ENCODE measurements at regions not wholly inside any gene's neighbourhood (a gene's known extent, or its start where the extent isn't known, plus 50 kb on each side); places are given as distances from the start of the nearest gene placed in this dataset.

- Histone ChIP-seq H3K79me2 (ENCODE audit: control insufficient read depth, insufficient read depth, low read length) (no peaks in the 10 kb centered on the region), H3K4me1 (ENCODE audit: control insufficient read depth, extremely low read depth, insufficient read depth, low read length) (no peaks in the 10 kb centered on the region), H3K9me3 (replicated peaks; ENCODE audit: control insufficient read depth, insufficient read depth, low read length) (no peaks in the 10 kb centered on the region), H3K27me3 (ENCODE audit: control insufficient read depth in 2 of 2, insufficient read depth in 2 of 2, low read length in 2 of 2) (no peaks in the 10 kb centered on the region), H4K20me1 (replicated peaks; ENCODE audit: control insufficient read depth, extremely low read depth, insufficient read depth, low read length) (no peaks in the 10 kb centered on the region), H2AFZ (ENCODE audit: low read depth, low read length) (no peak overlapping the region), H3K9me1 (replicated peaks; ENCODE audit: control insufficient read depth, extremely low read depth, insufficient read depth, low read length) (no peaks in the 10 kb centered on the region), H3K9ac (replicated peaks; ENCODE audit: extremely low read depth, insufficient read depth, low read length) (no peak overlapping the region), H3K36me3 (ENCODE audit: control insufficient read depth in 2 of 2, extremely low read depth in 1 of 2, insufficient read depth in 2 of 2, low read length in 2 of 2) (no peaks in the 10 kb centered on the region), H3K27ac (ENCODE audit: insufficient read depth, low read depth, low read length) (no peak overlapping the region), H3K4me2 (ENCODE audit: insufficient read depth, low read length) (no peak overlapping the region), H3K4me3 (replicated peaks in 1 of 3; ENCODE audit: insufficient read depth in 1 of 3, low read depth in 1 of 3, low read length in 3 of 3) (no peak overlapping the region)
- dilution Hi-C loops (cut with MboI; ENCODE audit: extremely low pct_ligation_motif_present, low sequenced_read_pairs) = no loop called here
- intact Hi-C loops (cut with micrococcal nuclease) = no loop called here
- POLR2A ChIA-PET = interaction anchor here (0.5 kb wide), 1 partner anchor 1791 kb away, joined by 4 read pairs; no protein-coding TSS in a partner anchor
- CTCF ChIA-PET = no interaction called here
- TF ChIP-seq GATA2 (IDR thresholded peaks at IDR 0.05; ENCODE audit: insufficient read depth, insufficient read length, low read depth, low read length) (no peak), CTCF (IDR thresholded peaks at IDR 0.05; ENCODE audit: extremely low read depth in 1 of 2, insufficient read depth in 1 of 2, low read depth in 1 of 2, low read length in 2 of 2) (no peak), POLR2AphosphoS5 (IDR thresholded peaks at IDR 0.05; ENCODE audit: insufficient read depth, low read depth, low read length) (no peak), MAX (IDR thresholded peaks at IDR 0.05; ENCODE audit: insufficient read depth, insufficient read length) (no peak), FOS (IDR thresholded peaks at IDR 0.05; ENCODE audit: borderline replicate concordance, insufficient read depth, low read length) (no peak), POLR2A (IDR thresholded peaks at IDR 0.05; ENCODE audit: low read depth, low read length) (no peak), EZH2 (IDR thresholded peaks at IDR 0.05; ENCODE audit: borderline replicate concordance, low read depth, low read length, severe bottlenecking) (no peak), JUN (IDR thresholded peaks at IDR 0.05; ENCODE audit: borderline replicate concordance, insufficient read depth, insufficient read length, low read depth) (no peak), MYC (IDR thresholded peaks at IDR 0.05; ENCODE audit: low read depth, low read length) (no peak)
- no peak for DNase-seq (ENCODE audit: low read depth, low spot score)
- no TSS peak for BruUV-seq (replicated peaks)
- FAIRE-seq = no peak
Measured at GRCh38 chr21:19781881-19782652, 1216.1 kb upstream of the NCAM2 start.

Measured in endothelial cell of umbilical vein (primary cell).